Ovary (tissue), 3 donors: ENCODE measurements at regions not wholly inside any gene's neighbourhood (a gene's known extent, or its start where the extent isn't known, plus 50 kb on each side); places are given as distances from the start of the nearest gene placed in this dataset.

Source experiments
- CTCF ChIP-seq, 3 donors: fragments of 450-650 bp in 2 of 3; fragments of 200-600 bp in 1 of 3; IDR thresholded peaks; one replicate each; pipeline versions ENCODE4 v1.5.1 to v1.8.0; 2016 to 2022; ENCODE audit warnings: antibody characterized with exemption in 3 of 3, mild to moderate bottlenecking in 1 of 3
- EP300 ChIP-seq: sonication (generic); formaldehyde crosslinking; IDR thresholded peaks from one replicate; pipeline ENCODE4 v1.6.1; 2017; ENCODE audit warnings: antibody characterized with exemption
- donor health status: DM: no; HTN: no; CAD: no.

DNA sequence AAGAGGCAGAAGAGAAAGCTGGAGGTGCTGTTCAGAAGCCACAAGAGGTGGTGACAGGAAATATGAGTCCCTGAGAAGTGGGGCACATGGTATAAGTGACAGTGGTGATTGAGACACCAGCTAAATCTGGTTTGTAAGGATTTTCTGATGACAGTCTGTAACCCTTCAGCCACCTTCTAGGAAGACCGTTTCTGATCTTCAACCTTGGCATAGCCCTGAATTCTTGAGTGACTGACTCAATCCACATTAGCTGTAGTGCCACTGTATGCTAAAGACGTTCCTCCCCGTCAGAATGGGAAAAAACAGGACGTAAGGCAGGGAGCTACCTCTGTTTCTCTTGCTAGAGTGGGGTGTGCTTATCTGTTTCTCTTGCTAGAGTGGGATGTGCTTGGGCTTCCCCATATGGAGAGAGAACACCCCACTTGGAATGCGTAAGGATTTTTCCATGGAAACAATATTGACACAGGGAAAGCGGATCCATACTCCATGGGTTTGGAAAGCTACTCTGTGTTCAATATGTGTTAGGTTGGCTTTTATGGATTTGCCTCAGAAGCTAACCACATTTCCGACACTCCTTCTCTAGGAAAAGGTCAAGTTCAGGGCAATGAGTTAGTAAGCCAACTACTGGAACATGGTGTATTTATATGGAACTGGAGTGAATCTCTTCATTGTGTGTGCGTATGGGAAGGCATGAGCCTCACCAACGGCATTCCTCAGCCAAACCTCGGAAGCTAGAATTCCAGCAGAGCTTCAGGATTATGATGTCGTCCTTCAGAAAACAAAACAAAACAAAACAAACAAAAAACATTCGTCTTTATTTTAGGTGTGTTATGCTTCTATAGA is 948.8 kb upstream of the SLC10A2 start:
- TF ChIP-seq CTCF (IDR thresholded peaks at IDR 0.05) = no peak
- no peak for TF ChIP-seq EP300
